Astrocyte (in vitro differentiated cells and primary cell): ENCODE measurements at regions not wholly inside any gene's neighbourhood (a gene's known extent, or its start where the extent isn't known, plus 50 kb on each side); places are given as distances from the start of the nearest gene placed in this dataset.

Source experiments
- DNase-seq: peaks from one replicate; pipeline ENCODE4 v3.0.0-alpha.2; 2010; ENCODE audit warnings: low read depth
- FAIRE-seq: peaks from 2 replicates; lab custom pipeline; 2011; peaks lifted over from hg19 to GRCh38; lab: Jason Lieb, UNC
- H2AFZ ChIP-seq: 2 replicates; pipeline ENCODE4 v1.6.0; 2012; ENCODE audit warnings: low read depth, low read length, inconsistent platforms
- H3K27ac ChIP-seq: 2 replicates; pipeline ENCODE4 v1.5.1; 2011; ENCODE audit warnings: low read depth, low read length, inconsistent platforms
- H3K27me3 ChIP-seq: 2 replicates; pipeline ENCODE4 v1.6.0; 2011; ENCODE audit warnings: low read length, inconsistent platforms; ENCODE audit not compliant: insufficient read depth
- H3K36me3 ChIP-seq: 2 replicates; pipeline ENCODE4 v1.5.1; 2011; ENCODE audit warnings: low read length, inconsistent platforms; ENCODE audit not compliant: insufficient read depth
- H3K4me1 ChIP-seq: 2 replicates; pipeline ENCODE4 v1.5.1; 2011; ENCODE audit warnings: low read length, inconsistent platforms; ENCODE audit not compliant: insufficient read depth
- H3K4me2 ChIP-seq: 2 replicates; pipeline ENCODE4 v1.6.0; 2012; ENCODE audit warnings: low read length, inconsistent platforms
- H3K4me3 ChIP-seq: 2 replicates; pipeline ENCODE4 v1.5.1; 2011; ENCODE audit warnings: low read depth, mild to moderate bottlenecking, low read length, inconsistent platforms; ENCODE audit not compliant: insufficient read depth
- H3K79me2 ChIP-seq: 2 replicates; pipeline ENCODE4 v1.6.0; 2012; ENCODE audit warnings: mild to moderate bottlenecking, low read length, inconsistent platforms; ENCODE audit not compliant: insufficient read depth
- H3K9ac ChIP-seq: 2 replicates; pipeline ENCODE4 v1.6.0; 2012; ENCODE audit warnings: mild to moderate bottlenecking, low read length, inconsistent platforms
- H3K9me3 ChIP-seq: 2 replicates; pipeline ENCODE4 v1.5.1; 2012; ENCODE audit warnings: low read depth, mild to moderate bottlenecking, low read length, inconsistent platforms; ENCODE audit not compliant: insufficient read depth
- H4K20me1 ChIP-seq: 2 replicates; pipeline ENCODE4 v1.6.0; 2012; ENCODE audit warnings: low read length, inconsistent platforms; ENCODE audit not compliant: insufficient read depth
- H3K27ac Mint-ChIP-seq: one replicate; pipeline ENCODE4 v1.8.0; 2021; ENCODE audit warnings: mild to moderate bottlenecking, mixed read lengths; ENCODE audit not compliant: unreplicated experiment
- H3K27me3 Mint-ChIP-seq: one replicate; pipeline ENCODE4 v1.8.0; 2021; ENCODE audit warnings: low read depth, mixed read lengths; ENCODE audit not compliant: unreplicated experiment
- H3K36me3 Mint-ChIP-seq: one replicate; pipeline ENCODE4 v1.8.0; 2021; ENCODE audit warnings: low read depth, mixed read lengths; ENCODE audit not compliant: unreplicated experiment
- H3K4me1 Mint-ChIP-seq: one replicate; pipeline ENCODE4 v1.8.0; 2021; ENCODE audit warnings: low read depth, mixed read lengths; ENCODE audit not compliant: unreplicated experiment
- H3K4me3 Mint-ChIP-seq: one replicate; pipeline ENCODE4 v1.8.0; 2021; ENCODE audit warnings: mild to moderate bottlenecking, moderate library complexity, mixed read lengths; ENCODE audit not compliant: unreplicated experiment
- H3K9me3 Mint-ChIP-seq: one replicate; pipeline ENCODE4 v1.8.0; 2021; ENCODE audit warnings: mild to moderate bottlenecking, mixed read lengths; ENCODE audit not compliant: unreplicated experiment
- EZH2 ChIP-seq: IDR thresholded peaks from 2 replicates; pipeline ENCODE4 v1.6.1; 2012; ENCODE audit warnings: mild to moderate bottlenecking, low read length, inconsistent platforms; ENCODE audit not compliant: insufficient read depth
- TF ChIP-seq, protein P1 (sequence below): IDR thresholded peaks from 2 replicates; pipeline ENCODE4 v1.5.1; 2011; ENCODE audit warnings: low read depth, mild to moderate bottlenecking, inconsistent platforms, low read length, moderate library complexity; ENCODE audit not compliant: insufficient read depth

DNA sequence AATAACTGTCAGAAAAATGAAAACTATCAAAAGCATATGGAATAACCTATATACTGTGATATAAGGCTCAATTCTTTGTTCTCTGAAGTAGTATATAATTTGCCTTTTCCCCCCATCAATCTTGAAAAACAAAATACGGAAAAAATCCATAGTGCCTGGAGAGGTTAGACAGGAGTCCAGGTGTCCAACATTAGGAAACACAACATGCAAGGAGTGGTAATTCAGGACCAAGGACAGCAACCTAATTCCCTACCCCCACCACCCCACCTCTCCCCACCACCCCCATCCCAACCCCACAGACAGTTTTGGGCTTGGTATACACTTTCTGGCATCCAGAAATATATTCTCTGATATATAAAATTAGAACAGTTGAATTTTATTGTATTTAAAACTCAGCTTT lies 55.1 kb upstream of the SLC25A26 start:
- DNase-seq (no peak), FAIRE-seq (no peak)
- Histone ChIP-seq H3K9ac (no peak overlapping the region), H2AFZ (no peak overlapping the region), H3K36me3 (no peaks in the 10 kb centered on the region), H3K9me3 (no peaks in the 10 kb centered on the region), H3K27me3 (no peaks in the 10 kb centered on the region), H3K4me3 (no peak overlapping the region), H3K79me2 (no peaks in the 10 kb centered on the region), H3K4me2 (no peak overlapping the region), H3K27ac (no peak overlapping the region), H3K4me1 (no peaks in the 10 kb centered on the region), H4K20me1 (no peaks in the 10 kb centered on the region)
- Mint-ChIP-seq H3K4me1 (no peaks in the 10 kb centered on the region), H3K27me3 (peaks cover 3% of the 10 kb centered on the region), H3K27ac (no peak overlapping the region), H3K36me3 (no peaks in the 10 kb centered on the region), H3K4me3 (no peak overlapping the region), H3K9me3 (no peaks in the 10 kb centered on the region)
- TF ChIP-seq, protein P1, sequence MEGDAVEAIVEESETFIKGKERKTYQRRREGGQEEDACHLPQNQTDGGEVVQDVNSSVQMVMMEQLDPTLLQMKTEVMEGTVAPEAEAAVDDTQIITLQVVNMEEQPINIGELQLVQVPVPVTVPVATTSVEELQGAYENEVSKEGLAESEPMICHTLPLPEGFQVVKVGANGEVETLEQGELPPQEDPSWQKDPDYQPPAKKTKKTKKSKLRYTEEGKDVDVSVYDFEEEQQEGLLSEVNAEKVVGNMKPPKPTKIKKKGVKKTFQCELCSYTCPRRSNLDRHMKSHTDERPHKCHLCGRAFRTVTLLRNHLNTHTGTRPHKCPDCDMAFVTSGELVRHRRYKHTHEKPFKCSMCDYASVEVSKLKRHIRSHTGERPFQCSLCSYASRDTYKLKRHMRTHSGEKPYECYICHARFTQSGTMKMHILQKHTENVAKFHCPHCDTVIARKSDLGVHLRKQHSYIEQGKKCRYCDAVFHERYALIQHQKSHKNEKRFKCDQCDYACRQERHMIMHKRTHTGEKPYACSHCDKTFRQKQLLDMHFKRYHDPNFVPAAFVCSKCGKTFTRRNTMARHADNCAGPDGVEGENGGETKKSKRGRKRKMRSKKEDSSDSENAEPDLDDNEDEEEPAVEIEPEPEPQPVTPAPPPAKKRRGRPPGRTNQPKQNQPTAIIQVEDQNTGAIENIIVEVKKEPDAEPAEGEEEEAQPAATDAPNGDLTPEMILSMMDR: no peak
- TF ChIP-seq EZH2: no peak

DNA sequence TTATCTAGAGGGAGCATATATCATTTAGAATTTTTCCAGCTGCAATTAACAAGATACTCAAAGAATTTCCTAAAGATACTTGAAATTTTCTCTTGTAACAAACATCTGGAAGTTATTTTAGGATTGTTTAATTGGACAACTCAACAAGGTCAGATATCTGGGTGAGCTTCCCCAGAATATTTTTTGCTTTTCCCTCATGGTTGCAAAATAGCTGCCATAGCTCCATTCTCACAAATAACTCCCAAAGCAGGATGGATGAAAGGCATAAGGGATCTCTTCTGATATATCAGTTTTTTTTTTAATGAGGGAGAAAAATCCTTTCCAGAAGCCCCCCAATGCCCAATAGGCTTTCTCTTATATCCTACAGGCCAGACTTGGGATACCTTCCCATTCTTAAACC lies 56.6 kb upstream of the SLC25A26 start:
- FAIRE-seq: no peak
- no peak overlapping the region for H2AFZ ChIP-seq
- H3K27ac Mint-ChIP-seq: no peak overlapping the region

DNA sequence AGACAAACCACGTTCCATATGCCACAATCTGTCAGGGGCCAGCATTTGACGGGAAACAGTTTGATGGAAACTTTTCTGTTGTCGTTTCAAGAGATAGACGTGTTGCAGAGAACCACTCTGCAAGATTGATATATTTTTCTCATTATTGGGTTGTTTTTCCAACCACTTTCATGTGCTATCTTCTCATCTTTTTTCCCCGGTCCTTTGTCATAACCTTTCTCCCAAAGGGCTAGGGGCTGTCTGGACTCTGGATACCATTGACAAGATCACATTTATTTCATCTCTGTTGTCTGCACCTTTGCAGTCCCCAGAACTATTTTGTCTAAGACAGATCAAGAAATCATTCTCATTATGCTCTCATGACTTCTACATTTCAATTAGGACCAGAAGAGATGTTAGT lies 57.6 kb upstream of the SLC25A26 start:
- Mint-ChIP-seq H3K36me3 (no peaks in the 10 kb centered on the region), H3K27ac (no peak overlapping the region), H3K9me3 (no peaks in the 10 kb centered on the region), H3K4me1 (no peaks in the 10 kb centered on the region), H3K27me3 (peaks cover 3% of the 10 kb centered on the region), H3K4me3 (no peak overlapping the region)
- Histone ChIP-seq H3K4me3 (no peak overlapping the region), H3K79me2 (no peaks in the 10 kb centered on the region), H3K27ac (no peak overlapping the region), H4K20me1 (no peaks in the 10 kb centered on the region), H3K27me3 (no peaks in the 10 kb centered on the region), H3K4me1 (no peaks in the 10 kb centered on the region), H3K9ac (no peak overlapping the region), H3K36me3 (no peaks in the 10 kb centered on the region), H3K4me2 (no peak overlapping the region), H3K9me3 (no peaks in the 10 kb centered on the region), H2AFZ (no peak overlapping the region)
- FAIRE-seq (no peak), DNase-seq (no peak)
- no peak for TF ChIP-seq EZH2
- TF ChIP-seq, protein P1: no peak

More for the DNA sequence above, 56.6 kb upstream of the SLC25A26 start:
- Mint-ChIP-seq H3K27me3 (peaks cover 3% of the 10 kb centered on the region), H3K4me3 (no peak overlapping the region), H3K9me3 (no peaks in the 10 kb centered on the region), H3K36me3 (no peaks in the 10 kb centered on the region), H3K4me1 (no peaks in the 10 kb centered on the region)
- Histone ChIP-seq H3K4me3 (no peak overlapping the region), H3K4me1 (no peaks in the 10 kb centered on the region), H3K9me3 (no peaks in the 10 kb centered on the region), H3K9ac (no peak overlapping the region), H3K79me2 (no peaks in the 10 kb centered on the region), H3K4me2 (no peak overlapping the region), H4K20me1 (no peaks in the 10 kb centered on the region), H3K27me3 (no peaks in the 10 kb centered on the region), H3K27ac (no peak overlapping the region), H3K36me3 (no peaks in the 10 kb centered on the region)
- TF ChIP-seq, protein P1: no peak
- TF ChIP-seq EZH2: no peak
- no peak for DNase-seq
